ENCODE measurements at regions not wholly inside any gene's neighbourhood (a gene's known extent, or its start where the extent isn't known, plus 50 kb on each side); places are given as distances from the start of the nearest gene placed in this dataset.
A peak's percentile ranks its signal among the peaks of the same experiment; 100 is the strongest.

- Histone ChIP-seq H4K20me1 (ENCODE audit: insufficient read depth, low read length) (no peaks in the 10 kb centered on the region), H3K9me3 (ENCODE audit: insufficient read depth, low read depth, low read length) (no peaks in the 10 kb centered on the region), H3K36me3 (ENCODE audit: insufficient read depth, low read length) (no peaks in the 10 kb centered on the region), H2AFZ (ENCODE audit: low read depth, low read length) (no peak overlapping the region), H3K4me3 (ENCODE audit: insufficient read depth, low read depth, low read length) (no peak overlapping the region), H3K27ac (ENCODE audit: low read depth, low read length) (no peak overlapping the region), H3K4me1 (ENCODE audit: insufficient read depth, low read length) (no peaks in the 10 kb centered on the region), H3K4me2 (ENCODE audit: low read length) (no peak overlapping the region), H3K27me3 (ENCODE audit: insufficient read depth, low read length) (no peaks in the 10 kb centered on the region), H3K79me2 (ENCODE audit: insufficient read depth, low read length) (no peaks in the 10 kb centered on the region), H3K9ac (ENCODE audit: low read length) (no peak overlapping the region)
- Mint-ChIP-seq H3K27ac (ENCODE audit: unreplicated experiment) (no peak overlapping the region), H3K9me3 (ENCODE audit: unreplicated experiment) (no peaks in the 10 kb centered on the region), H3K27me3 (ENCODE audit: low read depth, unreplicated experiment) (no peaks in the 10 kb centered on the region), H3K4me3 (ENCODE audit: unreplicated experiment) (no peak overlapping the region), H3K36me3 (ENCODE audit: low read depth, unreplicated experiment) (no peaks in the 10 kb centered on the region), H3K4me1 (ENCODE audit: low read depth, unreplicated experiment) (no peaks in the 10 kb centered on the region)
- FAIRE-seq, result no peak
- no peak for TF ChIP-seq EZH2 (IDR thresholded peaks at IDR 0.05; ENCODE audit: insufficient read depth, low read length)
- TF ChIP-seq, protein P1, sequence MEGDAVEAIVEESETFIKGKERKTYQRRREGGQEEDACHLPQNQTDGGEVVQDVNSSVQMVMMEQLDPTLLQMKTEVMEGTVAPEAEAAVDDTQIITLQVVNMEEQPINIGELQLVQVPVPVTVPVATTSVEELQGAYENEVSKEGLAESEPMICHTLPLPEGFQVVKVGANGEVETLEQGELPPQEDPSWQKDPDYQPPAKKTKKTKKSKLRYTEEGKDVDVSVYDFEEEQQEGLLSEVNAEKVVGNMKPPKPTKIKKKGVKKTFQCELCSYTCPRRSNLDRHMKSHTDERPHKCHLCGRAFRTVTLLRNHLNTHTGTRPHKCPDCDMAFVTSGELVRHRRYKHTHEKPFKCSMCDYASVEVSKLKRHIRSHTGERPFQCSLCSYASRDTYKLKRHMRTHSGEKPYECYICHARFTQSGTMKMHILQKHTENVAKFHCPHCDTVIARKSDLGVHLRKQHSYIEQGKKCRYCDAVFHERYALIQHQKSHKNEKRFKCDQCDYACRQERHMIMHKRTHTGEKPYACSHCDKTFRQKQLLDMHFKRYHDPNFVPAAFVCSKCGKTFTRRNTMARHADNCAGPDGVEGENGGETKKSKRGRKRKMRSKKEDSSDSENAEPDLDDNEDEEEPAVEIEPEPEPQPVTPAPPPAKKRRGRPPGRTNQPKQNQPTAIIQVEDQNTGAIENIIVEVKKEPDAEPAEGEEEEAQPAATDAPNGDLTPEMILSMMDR (IDR thresholded peaks at IDR 0.05; ENCODE audit: insufficient read depth, low read depth, low read length), result no peak
- peak; percentile 46 for DNase-seq (ENCODE audit: low read depth)
Observed at GRCh38 chr4:125801373-125801772, 486.6 kb downstream of the FAT4 start.

GRCh38 chr4:125801924-125802323, 487.2 kb downstream of the FAT4 start:
- Histone ChIP-seq H3K27me3 (ENCODE audit: insufficient read depth, low read length) (no peaks in the 10 kb centered on the region), H3K9me3 (ENCODE audit: insufficient read depth, low read depth, low read length) (no peaks in the 10 kb centered on the region), H3K4me3 (ENCODE audit: insufficient read depth, low read depth, low read length) (no peak overlapping the region), H3K27ac (ENCODE audit: low read depth, low read length) (no peak overlapping the region), H3K4me1 (ENCODE audit: insufficient read depth, low read length) (no peaks in the 10 kb centered on the region), H3K36me3 (ENCODE audit: insufficient read depth, low read length) (no peaks in the 10 kb centered on the region), H4K20me1 (ENCODE audit: insufficient read depth, low read length) (no peaks in the 10 kb centered on the region), H2AFZ (ENCODE audit: low read depth, low read length) (no peak overlapping the region), H3K9ac (ENCODE audit: low read length) (no peak overlapping the region), H3K79me2 (ENCODE audit: insufficient read depth, low read length) (no peaks in the 10 kb centered on the region), H3K4me2 (ENCODE audit: low read length) (no peak overlapping the region)
- Mint-ChIP-seq H3K9me3 (ENCODE audit: unreplicated experiment) (no peaks in the 10 kb centered on the region), H3K4me3 (ENCODE audit: unreplicated experiment) (no peak overlapping the region), H3K27ac (ENCODE audit: unreplicated experiment) (no peak overlapping the region), H3K36me3 (ENCODE audit: low read depth, unreplicated experiment) (no peaks in the 10 kb centered on the region), H3K4me1 (ENCODE audit: low read depth, unreplicated experiment) (no peaks in the 10 kb centered on the region), H3K27me3 (ENCODE audit: low read depth, unreplicated experiment) (no peaks in the 10 kb centered on the region)
- DNase-seq (ENCODE audit: low read depth) (no peak), FAIRE-seq (no peak)
- TF ChIP-seq EZH2 (IDR thresholded peaks at IDR 0.05; ENCODE audit: insufficient read depth, low read length), result no peak
- TF ChIP-seq, protein P1 (IDR thresholded peaks at IDR 0.05; ENCODE audit: insufficient read depth, low read depth, low read length), result no peak

- Histone ChIP-seq H3K4me2 (ENCODE audit: low read length) (no peak overlapping the region), H4K20me1 (ENCODE audit: insufficient read depth, low read length) (no peaks in the 10 kb centered on the region)
Observed at GRCh38 chr4:125808022-125808421, 493.3 kb downstream of the FAT4 start.

More at GRCh38 chr4:125808022-125808421, 493.3 kb downstream of the FAT4 start:
- Mint-ChIP-seq H3K27ac (ENCODE audit: unreplicated experiment) (no peak overlapping the region), H3K4me1 (ENCODE audit: low read depth, unreplicated experiment) (peaks cover 5% of the 10 kb centered on the region), H3K9me3 (ENCODE audit: unreplicated experiment) (no peaks in the 10 kb centered on the region), H3K27me3 (ENCODE audit: low read depth, unreplicated experiment) (no peaks in the 10 kb centered on the region), H3K36me3 (ENCODE audit: low read depth, unreplicated experiment) (no peaks in the 10 kb centered on the region), H3K4me3 (ENCODE audit: unreplicated experiment) (no peak overlapping the region)
- Histone ChIP-seq H3K27ac (ENCODE audit: low read depth, low read length) (no peak overlapping the region), H3K27me3 (ENCODE audit: insufficient read depth, low read length) (no peaks in the 10 kb centered on the region), H2AFZ (ENCODE audit: low read depth, low read length) (no peak overlapping the region), H3K9me3 (ENCODE audit: insufficient read depth, low read depth, low read length) (no peaks in the 10 kb centered on the region), H3K79me2 (ENCODE audit: insufficient read depth, low read length) (no peaks in the 10 kb centered on the region), H3K4me1 (ENCODE audit: insufficient read depth, low read length) (no peaks in the 10 kb centered on the region), H3K36me3 (ENCODE audit: insufficient read depth, low read length) (no peaks in the 10 kb centered on the region), H3K4me3 (ENCODE audit: insufficient read depth, low read depth, low read length) (no peak overlapping the region), H3K9ac (ENCODE audit: low read length) (no peak overlapping the region)
- no peak for DNase-seq (ENCODE audit: low read depth)
- TF ChIP-seq, protein P1 (IDR thresholded peaks at IDR 0.05; ENCODE audit: insufficient read depth, low read depth, low read length), result no peak
- no peak for TF ChIP-seq EZH2 (IDR thresholded peaks at IDR 0.05; ENCODE audit: insufficient read depth, low read length)
- FAIRE-seq, result no peak
